HL-60 (cell line): ENCODE measurements at regions not wholly inside any gene's neighbourhood (a gene's known extent, or its start where the extent isn't known, plus 50 kb on each side); places are given as distances from the start of the nearest gene placed in this dataset.

ENCODE experiments used
- DNase-seq, 2 experiments: peaks; one replicate each; pipeline ENCODE4 v3.0.0-alpha.2; 2010 to 2020; ENCODE audit warnings: low read depth in 1 of 2, low spot score in 1 of 2
- H3K27ac ChIP-seq: fragments of 250-450 bp; sonication (Bioruptor Pico); replicated peaks from 2 replicates; pipeline ENCODE4 v1.5.1; 2020; ENCODE audit warnings: mild to moderate bottlenecking, moderate library complexity
- H3K27me3 ChIP-seq: fragments of 250-450 bp; sonication (Bioruptor Pico); 2 replicates; pipeline ENCODE4 v1.5.1; 2021; ENCODE audit warnings: mild to moderate bottlenecking, moderate library complexity; ENCODE audit not compliant: insufficient read depth, poor library complexity, severe bottlenecking
- H3K4me3 ChIP-seq: replicated peaks from 2 replicates; pipeline ENCODE4 v1.5.1; 2011; ENCODE audit warnings: mild to moderate bottlenecking, control low read depth, low read length; ENCODE audit not compliant: insufficient read depth
- GABPA ChIP-seq: IDR thresholded peaks from 2 replicates; pipeline ENCODE4 v1.6.1; 2012; ENCODE audit warnings: low read depth
- POLR2AphosphoS5 ChIP-seq: IDR thresholded peaks from 2 replicates; pipeline ENCODE4 v1.6.1; 2012; ENCODE audit warnings: low read depth
- SPI1 ChIP-seq: IDR thresholded peaks from 2 replicates; pipeline ENCODE4 v1.6.1; 2012; ENCODE audit warnings: low read depth, mild to moderate bottlenecking, borderline replicate concordance
- TF ChIP-seq, protein P1 (sequence below): IDR thresholded peaks from 2 replicates; pipeline ENCODE4 v1.6.1; 2012; ENCODE audit warnings: low read depth; ENCODE audit not compliant: insufficient replicate concordance
- TF ChIP-seq, protein P2 (sequence below): IDR thresholded peaks from one replicate; pipeline ENCODE4 v1.5.1; 2011; ENCODE audit warnings: low read length, control low read depth, inconsistent platforms; ENCODE audit not compliant: insufficient read depth

DNA sequence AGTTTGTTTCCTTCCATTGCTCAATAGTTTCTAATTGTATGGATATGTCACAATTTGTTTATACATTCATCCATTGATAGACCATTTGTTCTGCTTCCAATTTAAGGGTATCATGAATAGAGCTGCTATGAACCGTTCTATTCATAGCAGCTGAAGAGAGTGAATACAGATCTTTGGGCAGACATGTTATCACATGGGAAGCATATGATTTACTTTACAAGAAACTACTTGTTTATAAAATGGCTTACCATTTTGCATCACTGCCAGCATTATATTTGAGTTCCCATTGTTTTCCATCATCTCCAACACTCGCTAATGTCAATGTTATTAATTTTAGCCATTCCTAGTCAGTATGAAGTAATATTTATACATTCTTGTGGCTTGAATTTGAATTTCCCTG lies 549.0 kb downstream of the MAT2B start:
- TF ChIP-seq, protein P1, sequence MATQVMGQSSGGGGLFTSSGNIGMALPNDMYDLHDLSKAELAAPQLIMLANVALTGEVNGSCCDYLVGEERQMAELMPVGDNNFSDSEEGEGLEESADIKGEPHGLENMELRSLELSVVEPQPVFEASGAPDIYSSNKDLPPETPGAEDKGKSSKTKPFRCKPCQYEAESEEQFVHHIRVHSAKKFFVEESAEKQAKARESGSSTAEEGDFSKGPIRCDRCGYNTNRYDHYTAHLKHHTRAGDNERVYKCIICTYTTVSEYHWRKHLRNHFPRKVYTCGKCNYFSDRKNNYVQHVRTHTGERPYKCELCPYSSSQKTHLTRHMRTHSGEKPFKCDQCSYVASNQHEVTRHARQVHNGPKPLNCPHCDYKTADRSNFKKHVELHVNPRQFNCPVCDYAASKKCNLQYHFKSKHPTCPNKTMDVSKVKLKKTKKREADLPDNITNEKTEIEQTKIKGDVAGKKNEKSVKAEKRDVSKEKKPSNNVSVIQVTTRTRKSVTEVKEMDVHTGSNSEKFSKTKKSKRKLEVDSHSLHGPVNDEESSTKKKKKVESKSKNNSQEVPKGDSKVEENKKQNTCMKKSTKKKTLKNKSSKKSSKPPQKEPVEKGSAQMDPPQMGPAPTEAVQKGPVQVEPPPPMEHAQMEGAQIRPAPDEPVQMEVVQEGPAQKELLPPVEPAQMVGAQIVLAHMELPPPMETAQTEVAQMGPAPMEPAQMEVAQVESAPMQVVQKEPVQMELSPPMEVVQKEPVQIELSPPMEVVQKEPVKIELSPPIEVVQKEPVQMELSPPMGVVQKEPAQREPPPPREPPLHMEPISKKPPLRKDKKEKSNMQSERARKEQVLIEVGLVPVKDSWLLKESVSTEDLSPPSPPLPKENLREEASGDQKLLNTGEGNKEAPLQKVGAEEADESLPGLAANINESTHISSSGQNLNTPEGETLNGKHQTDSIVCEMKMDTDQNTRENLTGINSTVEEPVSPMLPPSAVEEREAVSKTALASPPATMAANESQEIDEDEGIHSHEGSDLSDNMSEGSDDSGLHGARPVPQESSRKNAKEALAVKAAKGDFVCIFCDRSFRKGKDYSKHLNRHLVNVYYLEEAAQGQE: no peak
- TF ChIP-seq POLR2AphosphoS5 (no peak), SPI1 (no peak), GABPA (no peak)
- TF ChIP-seq, protein P2, sequence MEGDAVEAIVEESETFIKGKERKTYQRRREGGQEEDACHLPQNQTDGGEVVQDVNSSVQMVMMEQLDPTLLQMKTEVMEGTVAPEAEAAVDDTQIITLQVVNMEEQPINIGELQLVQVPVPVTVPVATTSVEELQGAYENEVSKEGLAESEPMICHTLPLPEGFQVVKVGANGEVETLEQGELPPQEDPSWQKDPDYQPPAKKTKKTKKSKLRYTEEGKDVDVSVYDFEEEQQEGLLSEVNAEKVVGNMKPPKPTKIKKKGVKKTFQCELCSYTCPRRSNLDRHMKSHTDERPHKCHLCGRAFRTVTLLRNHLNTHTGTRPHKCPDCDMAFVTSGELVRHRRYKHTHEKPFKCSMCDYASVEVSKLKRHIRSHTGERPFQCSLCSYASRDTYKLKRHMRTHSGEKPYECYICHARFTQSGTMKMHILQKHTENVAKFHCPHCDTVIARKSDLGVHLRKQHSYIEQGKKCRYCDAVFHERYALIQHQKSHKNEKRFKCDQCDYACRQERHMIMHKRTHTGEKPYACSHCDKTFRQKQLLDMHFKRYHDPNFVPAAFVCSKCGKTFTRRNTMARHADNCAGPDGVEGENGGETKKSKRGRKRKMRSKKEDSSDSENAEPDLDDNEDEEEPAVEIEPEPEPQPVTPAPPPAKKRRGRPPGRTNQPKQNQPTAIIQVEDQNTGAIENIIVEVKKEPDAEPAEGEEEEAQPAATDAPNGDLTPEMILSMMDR: no peak
- no peaks in the 10 kb centered on the region for H3K27me3 ChIP-seq
- DNase-seq: no peak
- H3K27ac ChIP-seq: no peak overlapping the region
- no peak overlapping the region for H3K4me3 ChIP-seq

DNA sequence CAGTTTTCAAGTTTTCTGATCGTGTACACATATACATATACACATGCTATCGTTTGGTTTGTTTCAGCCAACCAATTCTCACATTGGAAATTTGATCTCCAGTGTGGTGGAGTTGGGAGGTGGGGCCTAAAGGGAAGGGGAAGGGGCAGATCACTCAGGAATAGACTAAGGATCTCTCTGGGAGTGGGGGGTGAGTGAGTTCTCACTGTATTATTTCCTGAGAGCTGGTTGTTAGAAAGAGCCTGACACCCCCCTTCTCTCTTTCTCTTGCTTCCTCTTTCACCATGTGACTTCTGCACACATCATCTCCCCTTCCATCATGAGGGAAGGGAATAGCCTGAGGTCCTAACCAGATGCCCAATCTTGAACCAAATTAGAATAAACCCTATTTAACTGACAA lies 551.7 kb downstream of the MAT2B start:
- Histone ChIP-seq H3K27me3 (no peaks in the 10 kb centered on the region), H3K27ac (no peak overlapping the region), H3K4me3 (no peak overlapping the region)
- DNase-seq: no peak
- TF ChIP-seq, protein P1: no peak
- TF ChIP-seq, protein P2: no peak
- TF ChIP-seq GABPA: no peak
- no peak for TF ChIP-seq SPI1
- TF ChIP-seq POLR2AphosphoS5: no peak

DNA sequence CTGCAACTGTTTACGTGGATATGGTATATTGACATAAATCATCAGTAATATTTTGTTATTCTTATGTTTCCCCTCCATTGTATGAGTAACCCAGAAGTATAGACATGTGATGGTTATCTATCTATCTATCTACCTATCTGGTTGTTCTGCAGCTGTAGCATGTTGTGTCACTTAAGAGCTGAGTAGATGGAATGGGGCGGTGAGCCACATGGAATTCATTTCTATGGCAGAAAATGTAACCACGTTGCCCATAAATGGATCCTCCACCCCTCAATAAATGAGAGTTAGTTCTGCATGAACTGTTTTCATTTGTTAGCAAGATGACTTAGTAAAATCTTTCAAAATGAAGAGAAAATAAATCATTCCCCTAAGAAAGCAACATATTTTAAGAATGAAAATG lies 553.2 kb downstream of the MAT2B start:
- Histone ChIP-seq H3K27me3 (no peaks in the 10 kb centered on the region), H3K27ac (no peak overlapping the region), H3K4me3 (no peak overlapping the region)
- TF ChIP-seq, protein P2: no peak
- TF ChIP-seq POLR2AphosphoS5 (no peak), GABPA (no peak), SPI1 (no peak)
- TF ChIP-seq, protein P1: no peak
- DNase-seq: no peak
